ENCODE measurements at regions not wholly inside any gene's neighbourhood (a gene's known extent, or its start where the extent isn't known, plus 50 kb on each side); places are given as distances from the start of the nearest gene placed in this dataset.
"Not testable (repeated sequence)": the region's sequence is repeated elsewhere in the genome, so short reads cannot be mapped to it uniquely, and the experiment has no call there.

GRCh38 chr7:67348171-67348570 is 351.5 kb downstream of the TYW1 start:
- no peaks in the 10 kb centered on the region for H3K9me2 ChIP-seq (replicated peaks; ENCODE audit: control insufficient read depth, low read length)
- no peaks in the 10 kb centered on the region for H3K9me3 ChIP-seq (ENCODE audit: control insufficient read depth, insufficient read depth, low read length)
- no peaks in the 10 kb centered on the region for H3F3A ChIP-seq (ENCODE audit: control insufficient read depth, insufficient read depth)
- no peaks in the 10 kb centered on the region for H3K36me3 ChIP-seq (ENCODE audit: control insufficient read depth, low read length)
- TF ChIP-seq, protein P1, sequence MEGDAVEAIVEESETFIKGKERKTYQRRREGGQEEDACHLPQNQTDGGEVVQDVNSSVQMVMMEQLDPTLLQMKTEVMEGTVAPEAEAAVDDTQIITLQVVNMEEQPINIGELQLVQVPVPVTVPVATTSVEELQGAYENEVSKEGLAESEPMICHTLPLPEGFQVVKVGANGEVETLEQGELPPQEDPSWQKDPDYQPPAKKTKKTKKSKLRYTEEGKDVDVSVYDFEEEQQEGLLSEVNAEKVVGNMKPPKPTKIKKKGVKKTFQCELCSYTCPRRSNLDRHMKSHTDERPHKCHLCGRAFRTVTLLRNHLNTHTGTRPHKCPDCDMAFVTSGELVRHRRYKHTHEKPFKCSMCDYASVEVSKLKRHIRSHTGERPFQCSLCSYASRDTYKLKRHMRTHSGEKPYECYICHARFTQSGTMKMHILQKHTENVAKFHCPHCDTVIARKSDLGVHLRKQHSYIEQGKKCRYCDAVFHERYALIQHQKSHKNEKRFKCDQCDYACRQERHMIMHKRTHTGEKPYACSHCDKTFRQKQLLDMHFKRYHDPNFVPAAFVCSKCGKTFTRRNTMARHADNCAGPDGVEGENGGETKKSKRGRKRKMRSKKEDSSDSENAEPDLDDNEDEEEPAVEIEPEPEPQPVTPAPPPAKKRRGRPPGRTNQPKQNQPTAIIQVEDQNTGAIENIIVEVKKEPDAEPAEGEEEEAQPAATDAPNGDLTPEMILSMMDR (IDR thresholded peaks at IDR 0.05; ENCODE audit: low read depth, low read length, poor library complexity, severe bottlenecking), result no peak
- no peak for TF ChIP-seq EZH2phosphoT487 (IDR thresholded peaks at IDR 0.05; ENCODE audit: borderline replicate concordance, low read length)
- H3K4me1 ChIP-seq (ENCODE audit: control insufficient read depth, low read length), result peaks cover 3% of the 10 kb centered on the region; the same call in 1 of the 2 replicates
- H3K79me2 ChIP-seq (ENCODE audit: control insufficient read depth, low read length), result no peaks in the 10 kb centered on the region
- H3K27ac ChIP-seq (ENCODE audit: low read depth, low read length), result no peak overlapping the region
- no peaks in the 10 kb centered on the region for H3K27me3 ChIP-seq (ENCODE audit: control insufficient read depth, low read length)
- H3K4me2 ChIP-seq (ENCODE audit: low read length), result no peak overlapping the region
- no peak overlapping the region for H3K4me3 ChIP-seq (ENCODE audit: low read length)
- H4K20me1 ChIP-seq (ENCODE audit: control insufficient read depth, insufficient read depth, low read depth, low read length), result no peaks in the 10 kb centered on the region

DNA sequence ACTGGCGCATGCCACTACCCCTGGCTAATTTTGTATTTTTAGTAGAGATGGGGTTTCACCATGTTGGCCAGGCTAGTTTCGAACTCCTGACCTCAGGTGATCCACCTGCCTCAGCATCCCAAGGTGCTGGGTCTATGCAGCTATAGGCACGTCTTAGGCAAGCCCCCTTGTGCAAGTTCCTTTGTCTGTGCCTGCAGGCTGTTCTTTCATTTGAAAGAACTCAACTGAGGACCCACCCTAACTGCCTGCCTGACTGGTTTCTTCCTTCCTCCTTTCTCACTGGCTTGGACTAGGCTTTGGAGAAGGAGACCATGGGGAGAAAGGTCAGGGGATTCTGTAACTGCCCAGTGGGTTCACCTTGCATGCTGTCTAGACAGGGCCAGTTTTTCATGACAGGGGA is 361.0 kb downstream of the TYW1 start:
- H3K79me2 ChIP-seq (ENCODE audit: control insufficient read depth, low read length); H3K9me3 ChIP-seq (ENCODE audit: control insufficient read depth, insufficient read depth, low read length); H3K4me3 ChIP-seq (ENCODE audit: low read length); H3K36me3 ChIP-seq (ENCODE audit: control insufficient read depth, low read length); H3F3A ChIP-seq (ENCODE audit: control insufficient read depth, insufficient read depth); H3K4me2 ChIP-seq (ENCODE audit: low read length); H3K4me1 ChIP-seq (ENCODE audit: control insufficient read depth, low read length); H4K20me1 ChIP-seq (ENCODE audit: control insufficient read depth, insufficient read depth, low read depth, low read length); H3K9me2 ChIP-seq (replicated peaks; ENCODE audit: control insufficient read depth, low read length); H3K27ac ChIP-seq (ENCODE audit: low read depth, low read length); H3K27me3 ChIP-seq (ENCODE audit: control insufficient read depth, low read length): not testable (repeated sequence)

DNA sequence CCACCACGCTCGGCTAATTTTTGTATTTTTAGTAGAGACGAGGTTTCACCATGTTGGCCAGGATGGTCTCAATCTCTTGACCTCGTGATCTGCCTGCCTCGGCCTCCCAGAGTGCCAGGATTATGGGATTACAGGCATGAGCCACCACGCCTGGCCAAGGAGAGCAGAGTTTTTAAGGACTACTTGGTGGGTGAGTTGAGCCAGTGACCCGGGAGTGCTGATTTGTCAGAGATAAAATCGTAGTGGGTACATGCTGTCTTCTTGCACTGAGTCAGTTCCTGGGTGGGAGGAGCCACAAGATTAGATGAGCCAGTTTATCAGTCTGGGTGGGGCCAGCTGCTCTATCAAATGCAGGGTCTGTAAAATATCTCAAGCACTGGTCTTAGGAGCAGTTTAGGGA is 361.7 kb downstream of the TYW1 start:
- H3K27me3 ChIP-seq (ENCODE audit: control insufficient read depth, low read length); H3K9me3 ChIP-seq (ENCODE audit: control insufficient read depth, insufficient read depth, low read length); H3K36me3 ChIP-seq (ENCODE audit: control insufficient read depth, low read length); H3K79me2 ChIP-seq (ENCODE audit: control insufficient read depth, low read length); H3F3A ChIP-seq (ENCODE audit: control insufficient read depth, insufficient read depth); H3K4me3 ChIP-seq (ENCODE audit: low read length); H3K4me1 ChIP-seq (ENCODE audit: control insufficient read depth, low read length); H4K20me1 ChIP-seq (ENCODE audit: control insufficient read depth, insufficient read depth, low read depth, low read length); H3K4me2 ChIP-seq (ENCODE audit: low read length); H3K9me2 ChIP-seq (replicated peaks; ENCODE audit: control insufficient read depth, low read length); H3K27ac ChIP-seq (ENCODE audit: low read depth, low read length): not testable (repeated sequence)

DNA sequence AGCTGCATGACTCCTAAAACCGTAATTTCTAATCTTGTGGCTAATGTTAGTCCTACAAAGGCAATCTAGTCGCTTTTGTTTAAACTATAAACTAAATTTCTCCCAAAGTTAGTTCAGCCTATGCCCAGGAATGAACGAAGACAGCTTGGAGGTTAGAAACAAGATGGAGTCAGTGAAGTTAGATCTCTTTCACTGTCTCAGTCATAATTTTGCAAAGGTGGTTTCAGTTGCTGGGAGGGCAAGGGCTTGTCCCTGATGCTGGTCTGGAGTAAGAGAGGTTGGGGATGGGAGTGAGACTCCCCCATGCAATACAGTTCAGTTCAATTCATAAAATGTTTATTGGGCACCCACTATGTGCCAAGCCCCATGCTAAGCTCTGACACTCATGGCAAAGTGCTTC is 362.1 kb downstream of the TYW1 start:
- H3K79me2 ChIP-seq (ENCODE audit: control insufficient read depth, low read length); H3K27ac ChIP-seq (ENCODE audit: low read depth, low read length); H3K9me2 ChIP-seq (replicated peaks; ENCODE audit: control insufficient read depth, low read length); H3K27me3 ChIP-seq (ENCODE audit: control insufficient read depth, low read length); H3K4me2 ChIP-seq (ENCODE audit: low read length); H3K4me1 ChIP-seq (ENCODE audit: control insufficient read depth, low read length); H4K20me1 ChIP-seq (ENCODE audit: control insufficient read depth, insufficient read depth, low read depth, low read length); H3K9me3 ChIP-seq (ENCODE audit: control insufficient read depth, insufficient read depth, low read length); H3K4me3 ChIP-seq (ENCODE audit: low read length); H3K36me3 ChIP-seq (ENCODE audit: control insufficient read depth, low read length); H3F3A ChIP-seq (ENCODE audit: control insufficient read depth, insufficient read depth): not testable (repeated sequence)

- Histone ChIP-seq H3F3A (ENCODE audit: control insufficient read depth, insufficient read depth) (no peaks in the 10 kb centered on the region), H3K9me2 (replicated peaks; ENCODE audit: control insufficient read depth, low read length) (no peaks in the 10 kb centered on the region), H3K27ac (ENCODE audit: low read depth, low read length) (no peak overlapping the region), H3K9me3 (ENCODE audit: control insufficient read depth, insufficient read depth, low read length) (peaks cover 9% of the 10 kb centered on the region), H3K4me1 (ENCODE audit: control insufficient read depth, low read length) (no peaks in the 10 kb centered on the region), H3K79me2 (ENCODE audit: control insufficient read depth, low read length) (no peaks in the 10 kb centered on the region), H3K27me3 (ENCODE audit: control insufficient read depth, low read length) (0 out of 2 replicates have a peak, but pooled peaks cover 2% of the 10 kb centered on the region), H3K4me3 (ENCODE audit: low read length) (no peak overlapping the region), H3K4me2 (ENCODE audit: low read length) (no peak overlapping the region), H4K20me1 (ENCODE audit: control insufficient read depth, insufficient read depth, low read depth, low read length) (no peaks in the 10 kb centered on the region), H3K36me3 (ENCODE audit: control insufficient read depth, low read length) (no peaks in the 10 kb centered on the region)
- TF ChIP-seq, protein P1 (IDR thresholded peaks at IDR 0.05; ENCODE audit: low read depth, low read length, poor library complexity, severe bottlenecking), result no peak
- no peak for TF ChIP-seq EZH2phosphoT487 (IDR thresholded peaks at IDR 0.05; ENCODE audit: borderline replicate concordance, low read length)
These were observed 363.3 kb downstream of the TYW1 start for GRCh38 chr7:67359900-67360299.

All from DOHH2 (cell line).